ENCODE measurements at regions not wholly inside any gene's neighbourhood (a gene's known extent, or its start where the extent isn't known, plus 50 kb on each side); places are given as distances from the start of the nearest gene placed in this dataset.
"Not testable (repeated sequence)": the region's sequence is repeated elsewhere in the genome, so short reads cannot be mapped to it uniquely, and the experiment has no call there.

GRCh38 chr3:115381931-115382330 is 234.8 kb upstream of the ZBTB20 start:
- no peak for DNase-seq (ENCODE audit: low read depth in 4 of 4, low spot score in 3 of 4)

- no peak for DNase-seq (ENCODE audit: low read depth in 4 of 4, low spot score in 3 of 4)
These were observed 237.3 kb upstream of the ZBTB20 start for GRCh38 chr3:115384381-115384780.

- no peak for DNase-seq (ENCODE audit: low read depth in 4 of 4, low spot score in 3 of 4)
These were observed 237.3 kb upstream of the GAP43 start for GRCh38 chr3:115385774-115386730.

- no peak for DNase-seq (ENCODE audit: low read depth in 4 of 4, low spot score in 3 of 4)
These were observed 235.1 kb upstream of the GAP43 start for GRCh38 chr3:115388166-115388565.

- no peak for DNase-seq (ENCODE audit: low read depth in 4 of 4, low spot score in 3 of 4)
These were observed 234.5 kb upstream of the GAP43 start for GRCh38 chr3:115388811-115389210.

- no peak for DNase-seq (ENCODE audit: low read depth in 4 of 4, low spot score in 3 of 4)
These were observed 226.5 kb upstream of the GAP43 start for GRCh38 chr3:115396801-115397200.

GRCh38 chr3:115397433-115397832 is 225.9 kb upstream of the GAP43 start:
- no peak for DNase-seq (ENCODE audit: low read depth in 4 of 4, low spot score in 3 of 4)

GRCh38 chr3:115398506-115398905 is 224.8 kb upstream of the GAP43 start:
- no peak for DNase-seq (ENCODE audit: low read depth in 4 of 4, low spot score in 3 of 4)

- no peak for DNase-seq (ENCODE audit: low read depth in 4 of 4, low spot score in 3 of 4)
These were observed 223.6 kb upstream of the GAP43 start for GRCh38 chr3:115399750-115400149.

- no peak for DNase-seq (ENCODE audit: low read depth in 4 of 4, low spot score in 3 of 4)
These were observed 222.0 kb upstream of the GAP43 start for GRCh38 chr3:115401298-115401697.

GRCh38 chr3:115401851-115402501 is 221.3 kb upstream of the GAP43 start:
- DNase-seq (ENCODE audit: low read depth in 4 of 4, low spot score in 3 of 4): no peak

GRCh38 chr3:115402651-115403050 is 220.7 kb upstream of the GAP43 start:
- DNase-seq (ENCODE audit: low read depth in 4 of 4, low spot score in 3 of 4): no peak

GRCh38 chr3:115403786-115404185 is 219.5 kb upstream of the GAP43 start:
- DNase-seq (ENCODE audit: low read depth in 4 of 4, low spot score in 3 of 4): no peak

- no peak for DNase-seq (ENCODE audit: low read depth in 4 of 4, low spot score in 3 of 4)
These were observed 213.7 kb upstream of the GAP43 start for GRCh38 chr3:115409596-115409995.

GRCh38 chr3:115414610-115415009 is 208.7 kb upstream of the GAP43 start:
- not testable (repeated sequence) for DNase-seq (ENCODE audit: low read depth in 4 of 4, low spot score in 3 of 4)

GRCh38 chr3:115415246-115415996 is 207.9 kb upstream of the GAP43 start:
- DNase-seq (ENCODE audit: low read depth in 4 of 4, low spot score in 3 of 4): no peak

GRCh38 chr3:115418583-115418982 is 204.7 kb upstream of the GAP43 start:
- DNase-seq (ENCODE audit: low read depth in 4 of 4, low spot score in 3 of 4): no peak

- no peak for DNase-seq (ENCODE audit: low read depth in 4 of 4, low spot score in 3 of 4)
These were observed 203.2 kb upstream of the GAP43 start for GRCh38 chr3:115420086-115420485.

- no peak for DNase-seq (ENCODE audit: low read depth in 4 of 4, low spot score in 3 of 4)
These were observed 200.1 kb upstream of the GAP43 start for GRCh38 chr3:115423170-115423569.

GRCh38 chr3:115428841-115429240 is 194.5 kb upstream of the GAP43 start:
- DNase-seq (ENCODE audit: low read depth in 4 of 4, low spot score in 3 of 4): no peak

- DNase-seq (ENCODE audit: low read depth in 4 of 4, low spot score in 3 of 4): no peak
These were observed 186.5 kb upstream of the GAP43 start for GRCh38 chr3:115436767-115437301.

Measured in right renal pelvis (tissue), 4 donors.